Rectal smooth muscle tissue (tissue), 1 donor: ENCODE measurements at regions not wholly inside any gene's neighbourhood (a gene's known extent, or its start where the extent isn't known, plus 50 kb on each side); places are given as distances from the start of the nearest gene placed in this dataset.
"Not testable (repeated sequence)": the region's sequence is repeated elsewhere in the genome, so short reads cannot be mapped to it uniquely, and the experiment has no call there.

ENCODE experiments used
- H3K27ac ChIP-seq: one replicate; pipeline ENCODE4 v1.7.0; 2013; ENCODE audit warnings: low read depth, low read length, inconsistent platforms
- H3K27me3 ChIP-seq: one replicate; pipeline ENCODE4 v1.7.0; 2013; ENCODE audit warnings: low read length; ENCODE audit not compliant: control insufficient read depth, insufficient read depth
- H3K36me3 ChIP-seq: one replicate; pipeline ENCODE4 v1.7.0; 2013; ENCODE audit warnings: low read length; ENCODE audit not compliant: control insufficient read depth, insufficient read depth
- H3K4me1 ChIP-seq: one replicate; pipeline ENCODE4 v1.7.0; 2013; ENCODE audit warnings: low read length; ENCODE audit not compliant: control insufficient read depth, insufficient read depth
- H3K4me3 ChIP-seq: one replicate; pipeline ENCODE4 v1.7.0; 2013; ENCODE audit warnings: low read length
- H3K9ac ChIP-seq: one replicate; pipeline ENCODE4 v1.7.0; 2013; ENCODE audit warnings: low read length

DNA sequence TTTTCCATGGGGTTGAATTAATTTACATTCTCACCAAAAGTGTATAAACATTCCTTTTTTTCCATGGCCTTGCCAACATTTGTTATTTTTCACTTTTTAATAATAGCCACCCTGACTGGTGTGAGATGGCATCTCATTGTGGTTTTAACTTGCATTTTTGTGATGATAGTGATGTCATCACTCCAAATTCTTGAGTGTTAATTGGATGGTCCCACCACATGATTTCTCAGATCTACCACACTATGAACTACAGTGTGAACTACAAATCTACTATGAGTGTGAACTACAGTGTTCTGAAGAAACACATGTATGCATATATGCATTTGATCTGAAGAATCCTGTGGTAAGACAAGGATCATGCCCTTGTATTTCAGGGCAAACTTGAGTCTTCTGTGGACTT lies 340.1 kb downstream of the ABCC12 start:
- Histone ChIP-seq H3K27ac (no peak overlapping the region), H3K4me3 (no peak overlapping the region), H3K9ac (no peak overlapping the region), H3K36me3 (no peaks in the 10 kb centered on the region), H3K27me3 (no peaks in the 10 kb centered on the region), H3K4me1 (no peaks in the 10 kb centered on the region)

DNA sequence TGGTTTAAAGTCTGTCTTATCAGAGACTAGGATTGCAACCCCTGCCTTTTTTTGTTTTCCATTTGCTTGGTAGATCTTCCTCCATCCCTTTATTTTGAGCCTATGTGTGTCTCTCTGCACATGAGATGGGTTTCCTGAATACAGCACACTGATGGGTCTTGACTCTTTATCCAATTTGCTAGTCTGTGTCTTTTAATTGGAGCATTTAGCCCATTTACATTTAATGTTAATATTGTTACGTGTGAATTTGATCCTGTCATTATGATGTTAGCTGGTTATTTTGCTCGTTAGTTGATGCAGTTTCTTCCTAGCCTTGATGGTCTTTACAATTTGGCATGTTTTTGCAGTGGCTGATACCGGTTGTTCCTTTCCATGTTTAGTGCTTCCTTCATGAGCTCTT lies 344.0 kb downstream of the ABCC12 start:
- H3K27ac ChIP-seq, H3K4me3 ChIP-seq, H3K27me3 ChIP-seq, H3K36me3 ChIP-seq, H3K4me1 ChIP-seq, H3K9ac ChIP-seq: not testable (repeated sequence)

DNA sequence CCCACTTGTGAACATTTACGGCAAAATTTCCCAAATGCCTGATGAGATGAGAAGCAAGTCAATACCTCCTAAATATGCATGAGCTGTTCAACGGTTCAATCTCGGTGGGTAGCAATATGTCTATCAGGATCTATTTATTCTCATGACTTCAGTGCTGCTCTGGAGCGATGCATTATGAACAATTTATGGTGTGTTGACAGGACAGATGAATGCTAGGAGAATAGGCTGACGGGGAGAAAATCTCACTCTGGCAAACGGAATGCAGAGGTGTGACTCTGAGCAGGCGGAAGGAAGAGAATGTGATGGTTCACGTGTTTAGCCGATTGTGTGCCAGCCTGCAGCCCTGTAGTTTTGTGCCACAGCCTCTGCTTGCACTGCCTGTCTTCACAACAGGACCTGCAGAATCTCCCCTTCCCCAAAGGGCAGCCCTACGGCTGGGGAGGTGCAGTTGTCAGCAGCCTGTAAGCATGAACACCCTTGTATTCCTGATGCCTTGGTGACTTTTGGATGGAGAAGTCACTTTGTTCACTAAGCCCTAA lies 345.2 kb downstream of the PHKB start:
- Histone ChIP-seq H3K36me3 (no peaks in the 10 kb centered on the region), H3K4me3 (no peak overlapping the region), H3K27ac (no peak overlapping the region), H3K4me1 (no peaks in the 10 kb centered on the region), H3K9ac (no peak overlapping the region), H3K27me3 (no peaks in the 10 kb centered on the region)

DNA sequence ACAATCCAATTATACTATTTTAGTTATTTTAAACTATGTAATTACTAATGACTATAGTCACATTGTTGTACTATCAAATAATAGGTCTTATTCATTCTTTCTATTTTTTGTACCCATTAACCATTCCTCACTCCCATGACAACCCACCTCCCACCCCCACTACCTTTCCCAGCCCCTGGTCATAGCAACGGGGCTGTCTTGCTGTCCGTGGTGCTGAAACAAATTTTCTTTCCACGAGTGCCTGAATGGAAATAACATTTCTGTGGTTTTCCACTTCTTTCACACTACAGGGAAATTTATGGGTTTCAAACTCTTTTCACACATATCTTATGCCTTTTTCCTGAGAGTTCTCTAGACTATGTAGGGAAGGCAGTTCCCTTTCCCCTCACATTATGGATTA lies 326.6 kb downstream of the PHKB start:
- Histone ChIP-seq H3K9ac (no peak overlapping the region), H3K27ac (no peak overlapping the region), H3K4me1 (no peaks in the 10 kb centered on the region), H3K4me3 (no peak overlapping the region), H3K36me3 (no peaks in the 10 kb centered on the region), H3K27me3 (no peaks in the 10 kb centered on the region)

DNA sequence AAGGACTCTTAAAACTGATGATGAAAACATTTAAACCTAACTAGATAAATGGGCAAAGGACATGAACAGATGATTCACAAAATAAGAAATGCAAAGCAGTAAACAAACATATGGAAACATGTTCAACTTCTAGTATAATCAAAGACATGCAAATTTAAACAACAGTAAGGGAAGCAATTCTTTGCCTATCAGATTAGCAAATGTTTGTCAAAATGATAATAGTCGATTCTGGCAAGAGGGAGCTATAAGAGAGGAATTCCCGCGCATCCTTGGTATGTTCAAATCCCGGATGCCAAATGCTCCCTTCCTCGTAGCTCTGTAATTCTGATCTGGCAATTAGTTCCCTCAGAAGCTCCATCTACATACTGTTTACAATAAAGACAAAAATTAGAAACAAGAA lies 320.5 kb downstream of the PHKB start:
- Histone ChIP-seq H3K4me3 (no peak overlapping the region), H3K27ac (no peak overlapping the region), H3K9ac (no peak overlapping the region), H3K27me3 (no peaks in the 10 kb centered on the region), H3K36me3 (no peaks in the 10 kb centered on the region), H3K4me1 (no peaks in the 10 kb centered on the region)

DNA sequence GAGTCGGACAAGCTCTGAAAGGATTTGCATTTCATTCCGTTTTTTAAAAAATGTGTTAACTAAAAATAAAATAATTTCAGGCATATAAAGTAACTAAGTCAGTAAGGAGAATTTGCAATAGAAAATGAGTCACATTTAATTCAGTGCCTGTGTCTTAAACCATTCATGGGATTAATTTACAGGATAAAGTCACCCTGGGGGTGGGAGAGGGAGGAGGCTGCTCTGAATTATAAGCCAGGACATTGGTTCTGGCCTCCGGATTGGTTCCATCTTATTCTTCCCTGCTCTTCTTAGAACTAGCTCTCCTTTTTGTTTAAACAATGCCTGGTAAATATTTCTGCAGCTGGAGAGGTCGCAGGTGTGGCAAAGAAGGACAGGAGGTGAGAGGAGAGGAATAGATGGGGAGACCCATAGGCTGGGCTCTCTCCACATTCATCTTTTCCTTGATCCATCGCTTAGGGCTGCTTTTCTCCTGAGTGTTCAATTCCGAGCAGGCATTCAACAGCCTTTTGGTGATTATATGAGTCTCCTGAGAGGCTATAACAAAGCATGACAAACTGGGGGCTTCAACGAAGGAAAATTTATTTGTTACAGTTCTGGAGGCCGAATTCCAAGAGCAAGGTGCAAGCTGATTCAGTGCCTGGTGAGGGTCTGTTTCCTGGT lies 319.2 kb downstream of the PHKB start:
- no peak overlapping the region for H3K9ac ChIP-seq
- H3K27me3 ChIP-seq, result no peaks in the 10 kb centered on the region
- H3K4me1 ChIP-seq, result no peaks in the 10 kb centered on the region
- H3K36me3 ChIP-seq, result no peaks in the 10 kb centered on the region
- H3K4me3 ChIP-seq, result no peak overlapping the region
- no peak overlapping the region for H3K27ac ChIP-seq

DNA sequence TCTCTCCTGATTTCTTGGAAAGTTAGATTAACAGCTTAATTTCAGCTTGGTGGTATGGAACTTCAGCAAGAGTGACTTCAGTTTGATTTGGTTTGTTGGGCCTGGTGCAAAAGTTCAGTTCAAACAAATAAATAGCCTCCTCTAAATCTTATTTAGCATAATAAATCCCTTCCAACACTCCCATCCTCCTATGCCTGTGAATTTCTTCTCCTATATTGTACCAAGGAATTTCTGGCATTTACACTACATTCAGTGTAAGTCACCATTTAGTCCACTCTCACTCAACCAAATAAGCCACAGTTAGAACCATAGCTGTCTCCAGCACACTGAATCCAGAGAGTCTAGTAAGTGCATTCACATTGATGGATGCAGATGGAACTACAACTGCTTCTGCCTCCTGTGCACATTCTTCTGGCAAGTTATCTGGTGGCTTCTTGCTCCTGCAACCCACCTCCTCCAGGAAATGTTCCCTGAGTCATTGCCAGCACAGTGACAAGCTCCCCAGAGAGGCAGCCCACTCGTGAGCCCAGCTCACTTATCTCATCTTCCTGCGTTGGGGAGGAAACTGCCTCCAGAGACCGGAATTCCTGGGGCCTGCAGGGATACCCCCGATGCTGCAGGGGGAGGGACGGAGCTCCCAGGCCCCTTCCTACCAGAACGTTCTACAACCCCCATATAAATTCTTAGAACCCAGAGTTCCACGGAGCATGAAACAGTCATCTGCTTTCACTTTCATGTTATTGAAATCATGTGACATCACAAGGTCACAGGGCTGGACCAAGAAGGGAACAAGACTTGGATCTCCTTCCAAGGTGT lies 318.3 kb downstream of the PHKB start:
- Histone ChIP-seq H3K36me3 (no peaks in the 10 kb centered on the region), H3K4me1 (no peaks in the 10 kb centered on the region), H3K9ac (no peak overlapping the region), H3K4me3 (no peak overlapping the region), H3K27ac (no peak overlapping the region), H3K27me3 (no peaks in the 10 kb centered on the region)

DNA sequence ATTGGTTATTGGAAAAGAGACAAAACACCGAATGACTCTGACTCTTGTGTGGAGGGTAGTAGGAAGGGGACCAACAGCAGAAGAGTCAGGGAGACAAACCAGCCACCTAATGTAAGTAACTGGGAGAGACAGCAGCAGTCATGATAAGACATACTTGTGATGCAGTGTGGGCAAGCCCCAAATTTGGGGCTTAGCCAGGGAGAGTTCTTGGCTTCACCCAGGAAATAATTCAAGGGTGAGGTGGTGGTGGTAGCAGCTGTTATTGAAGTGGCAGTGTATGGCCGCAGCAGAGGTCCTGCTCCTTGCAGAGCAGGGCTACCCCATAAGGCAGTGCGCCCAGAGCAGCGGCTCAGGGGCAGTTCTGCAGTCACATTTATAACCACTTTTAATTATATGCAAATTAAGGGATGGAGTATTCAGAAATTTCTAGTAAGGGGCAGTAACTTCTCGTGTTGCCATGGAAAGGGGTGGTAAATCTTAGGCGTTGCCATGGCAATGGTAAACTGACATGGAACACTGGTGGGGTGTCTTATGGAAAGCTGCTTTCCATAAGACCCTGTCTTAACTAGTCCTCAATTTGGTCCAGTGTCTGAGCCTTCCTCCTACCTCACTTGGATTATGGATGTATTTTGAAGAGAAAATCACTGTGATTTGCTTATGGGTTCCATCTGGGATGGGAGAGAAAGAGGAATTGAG lies 317.1 kb downstream of the PHKB start:
- Histone ChIP-seq H3K36me3 (no peaks in the 10 kb centered on the region), H3K27me3 (no peaks in the 10 kb centered on the region), H3K4me1 (no peaks in the 10 kb centered on the region), H3K4me3 (no peak overlapping the region), H3K27ac (no peak overlapping the region), H3K9ac (no peak overlapping the region)

DNA sequence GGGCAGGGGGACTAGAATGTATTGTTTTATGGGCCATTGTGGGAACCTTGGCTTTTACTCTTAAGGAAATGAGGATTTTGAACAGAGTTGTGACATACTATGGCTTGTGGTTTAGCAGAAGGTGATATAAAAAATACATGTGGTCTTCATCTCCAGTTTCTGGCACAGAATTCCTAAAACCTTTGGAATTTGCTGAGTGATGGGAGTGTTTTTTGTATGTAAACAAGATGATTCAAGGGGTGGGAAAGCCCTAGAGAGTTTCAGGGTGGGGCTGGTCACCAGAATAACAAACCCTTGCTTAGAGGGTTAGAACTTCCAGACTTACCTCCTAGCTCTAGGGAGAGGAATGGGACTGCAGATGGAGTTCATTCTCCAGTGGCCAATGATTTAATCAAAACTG lies 316.1 kb downstream of the PHKB start:
- Histone ChIP-seq H3K27ac (no peak overlapping the region), H3K4me1 (no peaks in the 10 kb centered on the region), H3K4me3 (no peak overlapping the region), H3K9ac (no peak overlapping the region), H3K36me3 (no peaks in the 10 kb centered on the region), H3K27me3 (no peaks in the 10 kb centered on the region)

DNA sequence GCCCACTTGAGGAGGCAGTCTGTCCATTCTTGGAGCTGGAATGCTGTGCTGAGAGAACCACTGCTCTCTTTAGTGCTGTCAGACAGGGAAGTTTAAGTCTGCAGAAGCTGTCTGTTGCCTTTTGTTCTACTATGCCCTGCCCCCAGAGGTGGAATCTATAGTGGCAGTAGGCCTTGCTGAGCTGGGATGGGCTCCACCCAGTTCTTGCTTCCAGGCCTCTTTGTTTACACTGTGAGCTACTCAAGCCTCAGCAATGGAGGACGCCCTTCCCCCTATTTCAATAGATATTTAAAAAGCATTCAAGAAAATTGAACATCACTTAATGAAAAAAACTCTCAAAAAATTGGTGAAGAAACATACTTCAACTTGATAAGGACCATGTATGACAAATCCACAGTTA lies 313.5 kb downstream of the PHKB start:
- Histone ChIP-seq H3K27ac (no peak overlapping the region), H3K4me1 (no peaks in the 10 kb centered on the region), H3K9ac (no peak overlapping the region), H3K36me3 (no peaks in the 10 kb centered on the region), H3K4me3 (no peak overlapping the region), H3K27me3 (no peaks in the 10 kb centered on the region)

DNA sequence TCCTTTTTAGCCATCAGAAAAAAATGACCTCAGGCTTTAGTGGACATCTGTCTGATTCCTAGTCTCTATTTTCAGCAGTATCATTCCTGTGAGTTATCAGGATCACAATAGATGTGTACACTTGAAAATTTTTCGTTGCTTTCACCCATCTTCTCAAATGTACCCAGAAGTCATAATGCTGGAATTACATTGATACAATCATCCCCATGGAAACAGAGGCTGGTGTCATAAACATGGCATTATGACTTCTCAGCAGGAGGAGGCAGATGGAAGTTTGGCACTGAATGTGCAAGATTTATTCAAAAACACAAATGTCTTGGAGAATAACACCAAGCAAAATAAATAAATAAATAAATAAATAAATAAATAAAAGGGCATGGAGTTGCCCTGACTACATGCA lies 292.5 kb downstream of the PHKB start:
- H3K27ac ChIP-seq, result no peak overlapping the region
- no peaks in the 10 kb centered on the region for H3K4me1 ChIP-seq
- no peaks in the 10 kb centered on the region for H3K27me3 ChIP-seq
- no peaks in the 10 kb centered on the region for H3K36me3 ChIP-seq
- no peak overlapping the region for H3K9ac ChIP-seq
- H3K4me3 ChIP-seq, result no peak overlapping the region
